Activated CD4-positive, CD25-positive, alpha-beta regulatory T cell treated with anti-CD3 and anti-CD28 coated beads, Interleukin-2, amount 50 U/mL, for 72 hours (primary cell): ENCODE measurements at regions not wholly inside any gene's neighbourhood (a gene's known extent, or its start where the extent isn't known, plus 50 kb on each side); places are given as distances from the start of the nearest gene placed in this dataset.

ENCODE experiments used
- DNase-seq: peaks from one replicate; pipeline ENCODE4 v3.0.0; 2021

- no peak for DNase-seq
Measured at GRCh38 chr9:16205455-16205854, 652.6 kb downstream of the CCDC171 start.

GRCh38 chr9:16206518-16206917 lies 653.7 kb downstream of the CCDC171 start:
- no peak for DNase-seq

DNA sequence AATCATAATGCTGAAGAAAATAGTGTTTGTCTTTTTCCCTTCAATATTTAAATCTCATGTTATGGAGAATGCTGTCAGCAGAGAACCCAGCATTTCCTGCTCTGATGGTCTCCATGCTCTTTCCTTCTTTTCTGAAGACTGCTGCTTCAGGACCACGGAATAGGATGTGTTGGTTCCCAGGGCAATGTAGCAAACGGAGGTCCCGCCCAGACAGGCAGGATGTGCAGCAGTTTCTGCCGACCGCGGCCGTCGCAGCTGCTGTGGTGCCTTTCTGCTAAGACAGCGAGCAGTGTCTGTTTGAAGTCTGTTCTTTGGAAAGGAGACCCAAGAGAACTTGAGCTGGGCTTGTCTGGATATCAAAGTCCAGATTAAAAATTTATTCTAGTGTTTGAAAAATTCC lies 654.3 kb downstream of the CCDC171 start:
- no peak for DNase-seq

DNA sequence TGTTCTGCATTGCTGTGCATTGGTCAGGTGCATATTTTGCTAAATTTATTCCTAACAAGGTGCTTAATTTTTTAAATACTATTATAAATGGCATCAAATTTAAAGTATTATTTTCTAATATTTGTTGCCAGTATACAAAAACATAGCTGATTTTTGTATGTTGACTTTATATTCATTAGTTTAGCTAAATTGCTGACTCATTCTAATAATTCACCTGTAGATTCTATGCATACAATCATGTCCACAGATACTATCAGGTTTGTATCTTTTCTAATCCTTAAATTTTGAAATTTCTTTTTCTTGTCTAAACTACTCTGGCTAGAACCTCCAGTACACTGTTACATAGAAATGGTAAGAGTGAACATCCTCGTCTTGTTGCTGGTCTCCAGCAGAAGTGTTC lies 657.6 kb downstream of the CCDC171 start:
- DNase-seq: no peak

GRCh38 chr9:16211946-16212345 lies 658.5 kb downstream of the BNC2 start:
- DNase-seq: no peak

DNA sequence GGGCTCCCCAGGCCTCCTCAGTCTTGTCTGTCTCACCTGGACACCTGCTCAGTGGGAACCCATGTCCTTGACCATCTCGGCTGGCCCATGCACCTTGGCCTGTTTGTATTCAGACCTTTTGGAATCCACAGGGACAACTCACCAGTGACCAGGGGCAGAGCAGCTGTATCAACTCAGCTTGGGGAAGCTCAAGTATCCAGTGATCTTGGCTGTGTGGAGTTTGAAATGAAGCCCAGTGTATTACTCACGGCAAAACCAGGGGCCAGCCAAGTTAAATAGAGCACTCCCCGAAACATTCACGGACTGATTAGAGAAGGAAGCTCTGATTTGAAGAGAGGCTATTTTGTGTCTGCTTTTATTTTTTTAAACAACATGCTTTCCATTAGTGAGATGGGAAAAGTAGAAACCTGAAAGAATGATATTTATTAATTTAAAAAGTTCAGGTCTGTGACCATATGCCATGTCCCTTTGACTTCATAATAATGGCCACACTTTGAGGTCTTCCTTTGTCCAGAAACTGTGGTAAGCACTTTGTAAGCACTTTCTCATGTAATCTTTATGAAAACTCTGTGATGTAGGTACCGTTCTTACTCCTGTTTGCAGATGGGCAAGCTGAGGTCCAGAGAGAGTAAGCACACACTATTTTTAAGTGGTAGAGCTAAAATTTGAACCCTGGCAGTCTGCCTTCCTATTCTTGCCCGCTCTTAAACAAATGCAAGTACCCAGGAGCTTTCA lies 656.5 kb downstream of the BNC2 start:
- no peak for DNase-seq

DNA sequence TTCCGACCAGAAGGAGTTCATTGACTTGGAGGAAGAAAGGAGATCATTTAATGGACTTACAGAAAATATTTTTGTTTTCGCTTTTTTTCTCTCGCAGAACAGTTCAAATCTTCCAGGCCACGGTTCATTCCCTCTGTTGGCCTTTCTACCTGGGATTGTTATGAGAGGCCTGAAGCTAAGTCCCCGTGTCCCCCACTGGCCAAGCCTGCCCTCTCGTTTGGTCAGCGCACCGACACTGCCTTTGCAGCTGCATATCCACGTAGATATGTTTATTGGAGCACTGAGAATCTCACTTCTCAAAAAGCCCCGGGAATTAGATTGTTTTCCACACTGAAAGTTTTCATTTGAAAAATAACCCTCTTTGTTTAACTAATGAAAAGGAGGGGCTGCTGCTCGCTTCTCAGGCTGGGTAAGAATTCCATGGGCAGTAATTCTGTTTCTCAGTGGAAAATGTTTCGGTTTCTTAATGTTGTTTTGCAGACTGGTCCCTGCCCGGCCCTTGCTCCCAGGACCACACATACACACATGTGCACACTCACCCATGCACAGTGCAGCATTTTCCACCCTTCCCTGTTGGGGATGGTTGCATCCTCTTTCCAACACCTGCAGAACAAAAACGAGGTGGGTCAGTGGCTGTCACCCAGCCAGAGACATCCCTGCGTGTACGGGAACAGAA lies 655.7 kb downstream of the BNC2 start:
- no peak for DNase-seq

- DNase-seq: no peak
Measured at GRCh38 chr9:16215353-16215680, 655.2 kb downstream of the BNC2 start.

DNA sequence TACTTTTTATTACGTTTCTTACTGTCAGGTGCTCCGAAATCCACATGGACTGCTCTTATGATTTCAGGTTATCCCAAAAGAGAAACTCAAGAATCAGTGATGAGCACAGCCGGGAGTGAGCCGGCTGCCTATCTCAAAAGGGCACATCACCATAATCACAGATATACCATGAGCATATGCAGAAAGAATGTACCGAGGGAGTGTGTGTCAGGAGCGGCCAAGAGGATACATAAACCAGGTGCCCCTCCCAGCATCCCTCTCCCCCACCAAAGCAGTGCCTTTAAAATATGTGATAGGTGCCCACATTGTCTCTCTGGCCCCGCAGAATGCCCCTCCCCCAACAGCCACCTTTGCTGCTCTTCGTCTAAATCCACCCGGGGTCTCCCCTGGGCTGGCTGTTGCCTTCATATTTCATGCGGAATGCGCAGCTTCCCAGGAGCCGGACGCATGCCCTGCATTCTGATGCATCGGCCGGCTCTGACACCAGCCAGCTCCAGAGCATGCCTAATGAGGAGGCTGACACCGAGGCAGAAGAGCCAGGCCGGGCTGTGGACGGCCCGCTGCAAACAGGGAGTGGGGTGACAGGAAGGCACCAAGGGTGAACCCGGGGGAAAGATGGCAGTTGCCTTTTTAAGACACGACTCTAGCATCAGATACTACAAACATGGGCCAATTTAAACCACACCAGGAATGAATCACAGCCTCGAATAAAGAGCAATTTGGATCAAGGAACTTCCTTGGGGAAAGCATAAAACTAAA lies 652.3 kb downstream of the BNC2 start:
- DNase-seq: no peak

DNA sequence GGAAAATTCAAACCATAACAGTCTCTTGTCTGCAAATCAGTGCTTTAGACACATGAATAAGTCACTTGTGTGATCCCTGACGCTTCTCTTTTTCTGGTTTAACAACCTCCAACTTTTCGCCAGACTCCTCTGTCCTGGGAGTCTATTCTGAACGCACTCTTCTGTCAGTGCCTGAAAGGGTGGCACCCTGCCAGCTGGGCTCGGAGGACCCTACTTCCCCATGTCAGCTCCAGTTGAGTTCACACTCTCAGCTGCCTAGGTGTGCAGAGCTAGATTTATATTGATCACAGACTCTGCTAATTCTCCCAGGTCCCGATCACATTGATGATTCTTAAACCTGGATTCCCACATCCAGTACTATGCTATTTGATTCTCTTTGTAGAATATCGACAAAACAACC lies 649.1 kb downstream of the BNC2 start:
- DNase-seq: no peak

- DNase-seq: no peak
Measured at GRCh38 chr9:16221822-16222547, 648.5 kb downstream of the BNC2 start.

DNA sequence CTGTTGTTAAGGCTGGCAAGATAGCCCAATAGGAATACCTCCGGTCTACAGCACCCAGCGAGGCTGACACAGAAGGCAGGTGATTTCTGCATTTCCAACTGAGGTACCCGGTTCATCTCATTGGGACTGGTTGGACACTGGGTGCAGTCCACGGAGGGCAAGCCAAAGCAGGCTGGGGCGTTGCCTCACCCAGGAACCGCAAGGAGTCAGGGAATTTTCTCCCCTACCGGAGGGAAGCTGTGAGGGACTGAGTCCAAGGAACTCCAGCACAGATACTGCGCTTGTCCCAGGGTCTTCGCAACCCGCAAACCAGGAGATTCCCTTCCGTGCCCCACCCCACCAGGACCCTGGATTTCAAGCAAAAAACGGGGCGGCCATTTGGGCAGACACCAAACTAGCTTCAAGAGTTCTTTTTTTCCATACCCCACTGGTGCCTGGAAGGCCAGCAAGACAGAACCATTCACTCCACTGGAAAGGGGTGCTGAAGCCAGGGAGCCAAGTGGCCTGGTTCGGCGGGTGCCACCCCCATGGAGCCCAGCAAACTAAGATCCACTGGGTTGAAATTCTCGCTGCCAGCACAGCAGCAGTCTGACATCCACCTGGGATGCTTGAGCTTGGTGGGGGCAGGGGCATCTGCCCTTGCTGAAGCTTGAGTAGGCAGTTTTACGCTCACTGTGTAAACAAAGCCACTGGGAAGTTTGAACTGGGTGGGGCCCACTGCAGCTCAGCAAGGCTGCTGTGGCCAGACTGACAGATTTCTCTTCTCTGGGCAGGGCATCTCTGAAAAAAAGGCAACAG lies 647.2 kb downstream of the BNC2 start:
- no peak for DNase-seq

DNA sequence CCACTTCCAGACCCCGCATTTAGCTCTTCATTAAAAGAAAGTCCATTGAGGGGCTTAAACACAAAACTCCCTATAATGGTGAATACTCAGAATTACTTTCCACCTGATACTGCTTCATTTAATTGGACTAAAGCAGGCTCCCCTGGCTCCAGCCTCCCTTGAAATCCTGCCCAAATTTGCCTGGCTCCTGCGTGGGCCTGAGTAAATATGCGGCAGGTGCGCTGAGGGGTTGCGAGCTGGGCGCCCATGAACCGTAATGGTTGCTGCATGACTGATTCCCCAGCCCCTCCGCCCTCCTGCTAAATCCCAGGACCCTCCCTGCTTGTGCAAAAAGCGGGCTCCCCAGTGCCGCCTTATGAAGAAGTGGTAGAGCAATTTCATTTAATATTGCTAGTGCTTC lies 639.7 kb downstream of the BNC2 start:
- no peak for DNase-seq

DNA sequence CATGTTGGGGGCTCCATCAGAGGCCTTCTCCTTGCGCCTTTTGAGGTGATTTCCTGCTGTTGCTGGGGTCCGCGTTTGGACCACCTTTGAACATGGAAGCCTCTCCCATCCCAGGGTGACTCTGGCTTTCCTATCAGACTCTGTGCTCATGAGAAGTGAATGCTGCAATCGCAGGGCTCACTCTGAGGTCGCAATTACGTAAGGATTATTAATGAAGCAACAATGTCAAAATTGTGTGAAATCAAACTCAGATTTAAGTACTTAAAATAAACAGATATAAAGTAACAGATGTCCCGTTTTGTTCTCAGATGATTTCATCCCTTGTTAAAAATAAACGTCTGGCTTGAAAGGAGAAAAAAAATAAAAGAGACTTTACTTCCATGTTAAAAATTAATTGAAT lies 634.2 kb downstream of the BNC2 start:
- no peak for DNase-seq

- DNase-seq: no peak
Measured at GRCh38 chr9:16236882-16237281, 633.6 kb downstream of the BNC2 start.

DNA sequence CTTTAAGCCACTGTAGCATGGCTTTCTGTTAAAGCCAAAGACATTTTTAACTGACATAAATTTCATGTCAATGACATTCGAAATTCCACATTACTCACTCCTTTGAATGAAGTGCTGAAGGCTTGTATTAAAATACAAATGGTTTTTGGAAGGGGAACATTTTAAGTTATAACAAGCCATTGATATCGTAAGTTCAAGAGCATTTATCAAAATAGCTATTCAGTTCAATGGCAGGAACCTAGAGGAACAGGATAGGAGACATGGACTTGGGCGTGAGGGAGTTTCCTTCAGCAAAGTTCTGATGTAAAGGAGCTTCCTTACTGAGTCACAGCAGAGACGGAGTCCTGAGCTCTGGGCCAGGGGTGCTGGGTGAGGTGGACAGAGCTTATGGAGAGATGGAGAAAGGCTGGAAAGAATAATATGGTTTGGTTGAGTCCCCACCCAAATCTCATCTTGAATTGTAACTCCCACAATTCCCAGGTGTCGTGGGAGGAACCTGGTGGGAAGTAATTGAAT lies 631.8 kb downstream of the BNC2 start:
- DNase-seq: no peak

DNA sequence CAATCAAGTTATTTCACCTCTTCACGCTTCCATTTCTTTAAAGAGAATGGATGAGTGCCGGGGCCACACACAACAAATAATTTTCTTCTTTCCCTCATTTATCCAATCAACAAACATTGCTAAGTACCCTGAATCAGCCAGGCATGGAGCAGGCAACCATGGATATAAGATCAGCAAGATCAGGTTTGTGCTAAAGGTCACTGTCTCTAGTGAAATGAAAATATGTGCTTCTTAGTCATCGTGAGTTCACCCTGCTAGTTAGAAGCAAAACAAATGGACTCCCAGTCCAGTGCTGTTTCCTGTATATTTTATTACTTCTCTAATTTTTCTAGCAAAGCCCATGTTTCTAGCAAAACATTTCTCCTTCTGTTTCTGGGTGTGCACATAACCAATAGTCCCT lies 629.2 kb downstream of the BNC2 start:
- no peak for DNase-seq

GRCh38 chr9:16243798-16244197 lies 626.7 kb downstream of the BNC2 start:
- DNase-seq: no peak

- DNase-seq: no peak
Measured at GRCh38 chr9:16245756-16246440, 624.6 kb downstream of the BNC2 start.

- DNase-seq: no peak
Measured at GRCh38 chr9:16246785-16247184, 623.7 kb downstream of the BNC2 start.

- DNase-seq: no peak
Measured at GRCh38 chr9:16247188-16247875, 623.1 kb downstream of the BNC2 start.
